GM12878 (cell line): ENCODE measurements at regions not wholly inside any gene's neighbourhood (a gene's known extent, or its start where the extent isn't known, plus 50 kb on each side); places are given as distances from the start of the nearest gene placed in this dataset.

Experiments used
- ATAC-seq: fragments of 200-7000 bp; cut with Tn5 transposase; 3 replicates; pipeline ENCODE4 v1.9.1; 2020; ENCODE audit warnings: mild to moderate bottlenecking, moderate library complexity
- BruUV-seq: library from RNA; stranded (reverse); fragments of 400-500 nt; replicated peaks from 2 replicates; lab custom pipeline; 2021; lab: Mats Ljungman, UMichigan
- CTCF ChIA-PET: fragments of 300-600 bp; sonication (Branson Sonifier 250); formaldehyde crosslinking; extraction: SDS; loops from one replicate; lab custom pipeline; 2021; ENCODE audit warnings: inconsistent platforms; lab: Yijun Ruan, JAX
- POLR2A ChIA-PET: fragments of 350-600 bp; formaldehyde crosslinking; extraction: SDS; loops from one replicate; lab custom pipeline; 2021; ENCODE audit warnings: inconsistent platforms; lab: Charles Lee
- RAD21 ChIA-PET: fragments of 300-600 bp; sonication (Branson Sonifier 250); formaldehyde crosslinking; loops from one replicate; lab custom pipeline; 2023; ENCODE audit warnings: antibody characterized with exemption; ENCODE audit not compliant: unreplicated experiment; lab: Charles Lee
- SMC1A ChIA-PET: fragments of 300-600 bp; sonication (Branson Sonifier 250); formaldehyde crosslinking; loops from one replicate; lab custom pipeline; 2023; ENCODE audit not compliant: unreplicated experiment, uncharacterized antibody; lab: Charles Lee
- DNase-seq: peaks from one replicate; pipeline ENCODE4 v3.0.0-alpha.2; 2011; ENCODE audit warnings: low read depth, low spot score
- FAIRE-seq: peaks from 3 replicates; lab custom pipeline; 2011; peaks lifted over from hg19 to GRCh38; lab: Jason Lieb, UNC
- H2AFZ ChIP-seq: 2 replicates; pipeline ENCODE4 v1.6.0; 2011; ENCODE audit warnings: low read depth, low read length, control low read depth; ENCODE audit not compliant: control insufficient read depth
- H3K27ac ChIP-seq: 2 replicates; pipeline ENCODE4 v1.5.1; 2011; ENCODE audit warnings: control low read depth; ENCODE audit not compliant: control insufficient read depth, insufficient read depth
- H3K27me3 ChIP-seq, 2 experiments: replicated peaks in 1 of 2; 2 replicates each; pipeline versions ENCODE4 v1.6.0 to v1.6.1; 2011; ENCODE audit warnings: low read length in 1 of 2; ENCODE audit not compliant: control insufficient read depth in 2 of 2, insufficient read depth in 2 of 2
- H3K36me3 ChIP-seq, 2 experiments: 2 replicates each; pipeline ENCODE4 v1.5.1; 2011; ENCODE audit warnings: low read length in 1 of 2; ENCODE audit not compliant: control insufficient read depth in 2 of 2, insufficient read depth in 2 of 2
- H3K4me1 ChIP-seq: 2 replicates; pipeline ENCODE4 v1.6.1; 2011; ENCODE audit warnings: mild to moderate bottlenecking, low read length, moderate library complexity, mixed read lengths; ENCODE audit not compliant: control insufficient read depth, insufficient read depth
- H3K4me2 ChIP-seq: 2 replicates; pipeline ENCODE4 v1.6.0; 2011; ENCODE audit warnings: control low read depth; ENCODE audit not compliant: control insufficient read depth, insufficient read depth
- H3K4me3 ChIP-seq: fragments of 200-600 bp; sonication (generic); 2 replicates; pipeline ENCODE4 v1.5.1; 2016
- H3K79me2 ChIP-seq: 2 replicates; pipeline ENCODE4 v1.6.0; 2011; ENCODE audit warnings: low read length; ENCODE audit not compliant: control insufficient read depth, insufficient read depth
- H3K9ac ChIP-seq: 2 replicates; pipeline ENCODE4 v1.8.0; 2011; ENCODE audit warnings: low read length, control low read depth, mixed read lengths; ENCODE audit not compliant: control insufficient read depth, insufficient read depth
- H3K9me3 ChIP-seq: replicated peaks from 3 replicates; pipeline ENCODE4 v1.5.1; 2011; ENCODE audit warnings: mild to moderate bottlenecking, low read length; ENCODE audit not compliant: control insufficient read depth, insufficient read depth
- H4K20me1 ChIP-seq: 2 replicates; pipeline ENCODE4 v1.6.0; 2011; ENCODE audit not compliant: control insufficient read depth, insufficient read depth
- FOXM1 ChIP-seq: IDR thresholded peaks from 2 replicates; pipeline ENCODE4 v1.6.1; 2012; ENCODE audit warnings: low read depth, mild to moderate bottlenecking, inconsistent platforms, low read length, moderate library complexity
- JUND ChIP-seq: IDR thresholded peaks from 2 replicates; pipeline ENCODE4 v1.6.1; 2012; ENCODE audit warnings: low read depth, mild to moderate bottlenecking, low read length, improper control_type of control experiment, moderate library complexity
- NBN ChIP-seq: fragments of 450-650 bp; IDR thresholded peaks from 2 replicates; pipeline ENCODE4 v1.6.1; 2016
- NR2C2 ChIP-seq: IDR thresholded peaks from 2 replicates; pipeline ENCODE4 v1.6.1; 2011; ENCODE audit warnings: borderline replicate concordance, low read depth; ENCODE audit not compliant: control insufficient read depth, insufficient read length
- NRF1 ChIP-seq: conservative IDR thresholded peaks from 2 replicates; pipeline ENCODE4 v1.6.1; 2011; ENCODE audit warnings: mild to moderate bottlenecking, low read depth, low read length, improper control_type of control experiment
- PAX5 ChIP-seq: IDR thresholded peaks from 2 replicates; pipeline ENCODE4 v1.6.1; 2011; ENCODE audit warnings: low read depth, low read length, borderline replicate concordance
- WGBS: methylation state at CpG from one replicate; pipeline ENCODE4 v1.1.6; 2016; ENCODE audit warnings: low lambda C conversion rate; ENCODE audit not compliant: insufficient replicate concordance, insufficient coverage; ENCODE audit errors: missing lambda C conversion rate; 5-methylcytosine and 5-hydroxymethylcytosine counted together
- in situ Hi-C: fragments of 300-500 bp; cut with MboI; formaldehyde crosslinking; loops from 9 replicates; pipeline ENCODE4 v1.14.3; 2018; ENCODE audit warnings: mixed read lengths
- intact Hi-C: fragments of 100-400 bp; cut with micrococcal nuclease; formaldehyde crosslinking; loops from one replicate; pipeline ENCODE4 v1.14.2; 2022; ENCODE audit not compliant: unreplicated experiment
- TF ChIP-seq, protein P1 (sequence below): fragments of 450-650 bp; IDR thresholded peaks from 2 replicates; pipeline ENCODE4 v1.6.1; 2017; ENCODE audit warnings: low read depth, mild to moderate bottlenecking, moderate library complexity
- TF ChIP-seq, protein P2 (sequence below): fragments of 450-650 bp; IDR thresholded peaks from 2 replicates; pipeline ENCODE4 v1.6.1; 2017; ENCODE audit warnings: borderline replicate concordance

DNA sequence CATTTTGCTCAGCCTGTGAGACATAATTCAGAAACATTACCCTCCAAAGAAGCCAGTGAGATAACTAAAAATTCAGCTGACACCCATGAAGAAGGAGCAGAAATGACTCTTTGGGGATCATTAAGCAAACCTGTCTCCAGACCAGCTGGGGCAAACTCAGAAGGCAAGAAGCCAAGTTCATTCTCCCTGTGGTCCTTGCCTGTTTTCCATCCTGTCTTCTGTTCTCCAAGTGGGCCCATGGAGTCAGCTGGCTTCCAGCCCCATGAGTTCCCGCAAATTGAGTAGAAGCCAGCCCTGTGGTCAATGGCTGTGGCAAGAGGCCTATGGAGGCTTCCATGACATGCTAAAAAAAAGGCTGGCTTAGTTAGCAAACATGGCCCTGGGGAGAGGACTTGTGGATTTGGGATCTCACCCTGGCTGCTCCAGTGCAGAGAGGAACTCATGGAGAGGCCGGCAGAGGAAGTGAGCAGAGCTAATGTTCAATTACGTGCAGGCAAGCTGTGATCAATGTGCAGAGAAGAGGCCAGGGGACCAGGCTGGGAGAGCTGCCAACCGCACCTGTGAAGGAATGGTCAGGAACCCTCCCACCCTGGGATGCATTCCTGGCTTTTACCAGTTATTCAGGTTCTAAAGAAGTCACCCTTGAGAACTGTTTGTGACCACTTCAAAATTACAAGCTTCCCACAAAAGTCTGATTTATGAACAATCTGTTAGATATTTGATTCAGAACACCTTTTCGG, 229.1 kb downstream of the TSHZ3 start:
- in situ Hi-C loops (no loop called here), intact Hi-C loops (no loop called here)
- FAIRE-seq (no peak), DNase-seq (no peak), ATAC-seq (no peak)
- H3K9ac ChIP-seq = no peak overlapping the region
- H3K79me2 ChIP-seq = no peaks in the 10 kb centered on the region
- ChIA-PET SMC1A (no interaction called here), RAD21 (no interaction called here), POLR2A (no interaction called here), CTCF (no interaction called here)
- no peaks in the 10 kb centered on the region for H3K9me3 ChIP-seq
- H3K4me2 ChIP-seq = no peak overlapping the region
- no peak overlapping the region for H3K27ac ChIP-seq
- no peaks in the 10 kb centered on the region for H3K36me3 ChIP-seq
- TF ChIP-seq JUND (no peak), PAX5 (no peak), NR2C2 (no peak), NRF1 (no peak), FOXM1 (no peak), NBN (no peak)
- TF ChIP-seq, protein P1, sequence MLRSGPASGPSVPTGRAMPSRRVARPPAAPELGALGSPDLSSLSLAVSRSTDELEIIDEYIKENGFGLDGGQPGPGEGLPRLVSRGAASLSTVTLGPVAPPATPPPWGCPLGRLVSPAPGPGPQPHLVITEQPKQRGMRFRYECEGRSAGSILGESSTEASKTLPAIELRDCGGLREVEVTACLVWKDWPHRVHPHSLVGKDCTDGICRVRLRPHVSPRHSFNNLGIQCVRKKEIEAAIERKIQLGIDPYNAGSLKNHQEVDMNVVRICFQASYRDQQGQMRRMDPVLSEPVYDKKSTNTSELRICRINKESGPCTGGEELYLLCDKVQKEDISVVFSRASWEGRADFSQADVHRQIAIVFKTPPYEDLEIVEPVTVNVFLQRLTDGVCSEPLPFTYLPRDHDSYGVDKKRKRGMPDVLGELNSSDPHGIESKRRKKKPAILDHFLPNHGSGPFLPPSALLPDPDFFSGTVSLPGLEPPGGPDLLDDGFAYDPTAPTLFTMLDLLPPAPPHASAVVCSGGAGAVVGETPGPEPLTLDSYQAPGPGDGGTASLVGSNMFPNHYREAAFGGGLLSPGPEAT = no peak
- TF ChIP-seq, protein P2, sequence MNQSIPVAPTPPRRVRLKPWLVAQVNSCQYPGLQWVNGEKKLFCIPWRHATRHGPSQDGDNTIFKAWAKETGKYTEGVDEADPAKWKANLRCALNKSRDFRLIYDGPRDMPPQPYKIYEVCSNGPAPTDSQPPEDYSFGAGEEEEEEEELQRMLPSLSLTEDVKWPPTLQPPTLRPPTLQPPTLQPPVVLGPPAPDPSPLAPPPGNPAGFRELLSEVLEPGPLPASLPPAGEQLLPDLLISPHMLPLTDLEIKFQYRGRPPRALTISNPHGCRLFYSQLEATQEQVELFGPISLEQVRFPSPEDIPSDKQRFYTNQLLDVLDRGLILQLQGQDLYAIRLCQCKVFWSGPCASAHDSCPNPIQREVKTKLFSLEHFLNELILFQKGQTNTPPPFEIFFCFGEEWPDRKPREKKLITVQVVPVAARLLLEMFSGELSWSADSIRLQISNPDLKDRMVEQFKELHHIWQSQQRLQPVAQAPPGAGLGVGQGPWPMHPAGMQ = no peak
- no peaks in the 10 kb centered on the region for H4K20me1 ChIP-seq
- no peak overlapping the region for H2AFZ ChIP-seq
- H3K4me3 ChIP-seq = no peak overlapping the region
- no TSS peak for BruUV-seq
- H3K27me3 ChIP-seq = no peaks in the 10 kb centered on the region
- no peaks in the 10 kb centered on the region for H3K4me1 ChIP-seq
- WGBS = 12% methylated on average over 5 of the region's 5 CpGs
